Fibroblast of pulmonary artery (primary cell): ENCODE measurements at regions not wholly inside any gene's neighbourhood (a gene's known extent, or its start where the extent isn't known, plus 50 kb on each side); places are given as distances from the start of the nearest gene placed in this dataset.

ENCODE experiments used
- DNase-seq: peaks from one replicate; pipeline ENCODE4 v3.0.0-alpha.2; 2010; ENCODE audit warnings: low read depth
- H3K4me3 ChIP-seq: replicated peaks from 2 replicates; pipeline ENCODE4 v1.5.1; 2011; ENCODE audit warnings: low read depth, mild to moderate bottlenecking, control low read depth, low read length, moderate library complexity
- CTCF ChIP-seq: IDR thresholded peaks from 2 replicates; pipeline ENCODE4 v1.5.1; 2011; ENCODE audit warnings: mild to moderate bottlenecking, control low read depth, low read length, inconsistent platforms; ENCODE audit errors: missing control alignments

- no peak for DNase-seq
- TF ChIP-seq CTCF: no peak
- H3K4me3 ChIP-seq: no peak overlapping the region
These were observed 129.8 kb downstream of the KCTD12 start for GRCh38 chr13:76756451-76756850.

GRCh38 chr13:76754414-76754813 is 131.8 kb downstream of the KCTD12 start:
- DNase-seq: peak; percentile 95
- no peak overlapping the region for H3K4me3 ChIP-seq
- no peak for TF ChIP-seq CTCF

- H3K4me3 ChIP-seq: no peak overlapping the region
- TF ChIP-seq CTCF: no peak
- no peak for DNase-seq
These were observed 134.9 kb downstream of the KCTD12 start for GRCh38 chr13:76751278-76751677.

- DNase-seq: no peak
- no peak for TF ChIP-seq CTCF
- H3K4me3 ChIP-seq: no peak overlapping the region
These were observed 136.1 kb downstream of the KCTD12 start for GRCh38 chr13:76750126-76750525.

GRCh38 chr13:76745261-76746200 is 140.7 kb downstream of the KCTD12 start:
- DNase-seq: peak; percentile 50
- no peak overlapping the region for H3K4me3 ChIP-seq
- TF ChIP-seq CTCF: no peak

- no peak overlapping the region for H3K4me3 ChIP-seq
- TF ChIP-seq CTCF: no peak
- no peak for DNase-seq
These were observed 144.6 kb downstream of the KCTD12 start for GRCh38 chr13:76741624-76742023.

GRCh38 chr13:76741046-76741445 is 145.2 kb downstream of the KCTD12 start:
- TF ChIP-seq CTCF: no peak
- DNase-seq: no peak

More at GRCh38 chr13:76741046-76741445, 145.2 kb downstream of the KCTD12 start:
- no peak overlapping the region for H3K4me3 ChIP-seq
